D721Med (cell line): ENCODE measurements at regions not wholly inside any gene's neighbourhood (a gene's known extent, or its start where the extent isn't known, plus 50 kb on each side); places are given as distances from the start of the nearest gene placed in this dataset.
"Not testable (repeated sequence)": the region's sequence is repeated elsewhere in the genome, so short reads cannot be mapped to it uniquely, and the experiment has no call there.

Experiments used
- DNase-seq: peaks from one replicate; pipeline ENCODE4 v3.0.0; 2011; ENCODE audit warnings: low spot score; ENCODE audit not compliant: insufficient read length
- FAIRE-seq: peaks from 2 replicates; lab custom pipeline; 2011; peaks lifted over from hg19 to GRCh38; lab: Jason Lieb, UNC
- CTCF ChIP-seq: IDR thresholded peaks from 2 replicates; pipeline ENCODE4 v1.5.1; 2012; ENCODE audit warnings: mild to moderate bottlenecking, control low read depth; ENCODE audit not compliant: insufficient read depth; ENCODE audit errors: missing control alignments

DNA sequence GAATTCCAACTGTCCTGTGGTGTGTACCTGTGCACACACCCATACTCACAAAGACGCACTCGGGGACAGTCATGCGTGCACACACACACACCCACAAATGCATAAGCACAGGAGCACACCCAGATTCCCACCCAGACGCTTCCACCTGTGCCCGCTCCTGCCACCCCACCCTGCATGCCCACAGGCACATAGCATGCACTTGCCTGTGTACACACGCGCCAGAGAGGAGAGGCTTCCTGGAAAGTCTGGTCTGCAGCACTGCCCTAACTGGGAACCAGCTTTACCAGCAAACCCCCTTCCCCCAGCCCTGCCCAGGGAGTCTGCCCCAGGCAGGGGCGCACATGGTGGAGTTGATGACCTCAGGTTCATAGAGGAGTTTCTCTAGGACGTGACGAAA is 246.2 kb downstream of the UACA start:
- no peak for TF ChIP-seq CTCF
- FAIRE-seq (no peak), DNase-seq (no peak)

- FAIRE-seq (no peak), DNase-seq (no peak)
- no peak for TF ChIP-seq CTCF
Measured at GRCh38 chr15:70516408-70517193, 246.8 kb downstream of the UACA start.

- FAIRE-seq (no peak), DNase-seq (no peak)
- TF ChIP-seq CTCF = no peak
Measured at GRCh38 chr15:70514251-70514650, 249.1 kb downstream of the UACA start.

- DNase-seq = no peak
- TF ChIP-seq CTCF = no peak
- no peak for FAIRE-seq
Measured at GRCh38 chr15:70513819-70514218, 249.5 kb downstream of the UACA start.

GRCh38 chr15:70512772-70513362 is 250.5 kb downstream of the UACA start:
- peak; percentile 53 for DNase-seq
- no peak for FAIRE-seq
- TF ChIP-seq CTCF = peak; percentile 73

GRCh38 chr15:70511972-70512587 is 251.3 kb downstream of the UACA start:
- DNase-seq, FAIRE-seq: not testable (repeated sequence)

GRCh38 chr15:70510433-70510832 is 252.9 kb downstream of the UACA start:
- no peak for FAIRE-seq
- no peak for DNase-seq

More at GRCh38 chr15:70510433-70510832, 252.9 kb downstream of the UACA start:
- no peak for TF ChIP-seq CTCF
